AG04449 (cell line): ENCODE measurements at regions not wholly inside any gene's neighbourhood (a gene's known extent, or its start where the extent isn't known, plus 50 kb on each side); places are given as distances from the start of the nearest gene placed in this dataset.
"Not testable (repeated sequence)": the region's sequence is repeated elsewhere in the genome, so short reads cannot be mapped to it uniquely, and the experiment has no call there.

Source experiments
- CTCF ChIA-PET: fragments of 350-600 bp; formaldehyde crosslinking; extraction: SDS; loops from one replicate; lab custom pipeline; 2021; ENCODE audit warnings: antibody characterized with exemption; lab: Yijun Ruan, JAX
- POLR2A ChIA-PET: fragments of 400-600, 350-600 bp; formaldehyde crosslinking; extraction: SDS; loops from one replicate; lab custom pipeline; 2020; ENCODE audit warnings: antibody characterized with exemption, inconsistent platforms; lab: Yijun Ruan, JAX
- DNase-seq: peaks from one replicate; pipeline ENCODE4 v3.0.0-alpha.2; 2010; ENCODE audit warnings: low read depth, low spot score
- H3K4me3 ChIP-seq: 2 replicates; pipeline ENCODE4 v1.5.1; 2011; ENCODE audit warnings: low read depth, mild to moderate bottlenecking, control low read depth, low read length

DNA sequence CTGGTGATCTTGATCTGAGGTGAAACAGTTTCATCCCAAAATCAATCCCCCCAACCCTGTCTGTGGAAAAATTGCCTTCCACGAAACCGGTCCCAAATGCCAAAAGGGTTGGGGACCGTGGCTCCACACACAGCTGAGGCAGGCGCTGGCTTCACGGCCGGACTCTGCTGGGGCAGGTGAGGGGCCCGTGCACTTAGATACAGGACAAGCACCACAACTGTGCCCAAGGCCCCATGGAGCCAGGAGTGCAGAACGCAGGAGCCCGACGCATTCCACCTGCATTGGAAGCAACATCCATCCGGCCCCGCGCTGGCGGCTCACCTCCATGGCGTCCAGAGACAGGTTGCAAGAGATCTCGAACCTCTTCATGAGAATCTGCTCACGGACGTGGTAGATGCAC, 5384.4 kb upstream of the TPTE start:
- CTCF ChIA-PET, DNase-seq, H3K4me3 ChIP-seq, POLR2A ChIA-PET: not testable (repeated sequence)

DNA sequence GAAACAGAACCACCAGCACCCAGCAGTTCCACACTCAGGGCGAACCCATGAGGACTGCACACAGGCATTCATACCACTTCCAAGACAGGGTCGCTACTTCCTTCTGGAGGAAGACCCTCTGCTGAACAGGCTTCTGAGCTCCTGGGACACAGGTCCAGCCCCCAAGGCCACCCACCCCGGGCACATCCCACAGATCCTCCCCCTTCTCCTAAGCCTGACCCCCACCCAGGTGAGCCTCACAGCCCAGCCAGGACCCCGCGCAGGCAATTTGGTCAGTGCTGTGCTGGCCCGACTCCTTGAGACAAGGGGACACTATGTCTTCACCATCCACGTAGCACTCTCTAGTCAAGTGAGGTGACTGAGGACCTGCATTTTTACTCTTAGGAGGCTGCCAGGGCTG, 5382.7 kb upstream of the TPTE start:
- CTCF ChIA-PET, POLR2A ChIA-PET, H3K4me3 ChIP-seq, DNase-seq: not testable (repeated sequence)

DNA sequence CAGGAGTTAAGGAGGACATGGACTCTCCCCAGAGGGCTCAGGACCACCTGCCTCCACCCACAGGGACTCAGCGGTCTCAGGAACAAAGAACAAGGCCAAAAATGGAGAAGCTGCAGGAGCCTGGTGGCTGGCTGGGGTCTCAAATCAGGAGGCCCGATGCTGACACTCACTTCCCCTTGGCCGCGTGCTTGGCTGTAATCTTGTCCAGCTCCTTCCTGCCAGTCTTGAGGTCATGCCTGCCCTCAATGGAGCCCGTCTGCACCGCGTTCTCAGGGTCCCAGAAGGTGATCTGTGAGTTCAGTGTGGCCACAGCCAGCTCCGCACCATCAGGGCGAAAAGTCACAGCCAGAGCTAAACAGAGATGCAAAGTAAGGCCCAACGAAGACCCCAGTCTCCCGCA, 5381.9 kb upstream of the TPTE start:
- DNase-seq, CTCF ChIA-PET, POLR2A ChIA-PET, H3K4me3 ChIP-seq: not testable (repeated sequence)

DNA sequence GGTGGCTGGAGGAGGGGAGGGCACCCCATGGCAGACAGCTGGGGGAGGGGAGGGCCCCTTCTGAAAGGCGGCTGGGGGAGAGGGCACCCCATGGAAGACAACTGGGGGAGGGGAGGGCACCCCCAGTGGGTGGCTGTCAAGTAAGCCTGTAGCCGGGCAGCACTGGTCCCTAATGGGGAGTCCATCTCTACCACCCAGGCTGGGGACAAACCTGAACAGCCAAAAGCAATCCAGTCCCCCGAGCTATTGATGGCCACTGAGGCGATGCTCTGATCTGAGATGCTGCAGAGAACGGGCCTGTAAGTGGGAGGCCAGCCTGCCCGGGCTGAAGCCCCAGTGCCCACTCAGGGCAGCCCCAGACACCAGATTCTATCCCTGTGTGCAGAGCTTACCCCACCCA, 5378.4 kb upstream of the TPTE start:
- H3K4me3 ChIP-seq, POLR2A ChIA-PET, DNase-seq, CTCF ChIA-PET: not testable (repeated sequence)

DNA sequence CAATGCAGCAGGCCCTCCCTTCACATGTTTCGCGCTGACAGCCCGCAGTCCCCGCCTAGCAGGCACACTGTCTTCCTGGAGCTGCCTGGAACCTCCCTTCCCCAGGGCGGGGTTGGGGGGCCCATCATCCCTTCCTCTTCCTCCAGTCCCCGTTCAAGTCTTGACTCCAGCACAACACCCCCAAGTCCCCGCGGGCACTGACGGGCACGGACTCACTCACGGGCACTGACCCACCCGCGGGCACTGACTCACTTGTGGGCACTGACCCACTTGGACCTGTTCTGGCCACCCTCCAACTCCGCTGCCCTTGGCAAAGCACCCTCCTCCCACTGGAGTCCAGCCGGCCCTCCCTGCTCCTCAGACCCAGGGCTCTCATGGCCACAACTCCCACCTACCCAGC, 5376.7 kb upstream of the TPTE start:
- POLR2A ChIA-PET, CTCF ChIA-PET: not testable (repeated sequence)

DNA sequence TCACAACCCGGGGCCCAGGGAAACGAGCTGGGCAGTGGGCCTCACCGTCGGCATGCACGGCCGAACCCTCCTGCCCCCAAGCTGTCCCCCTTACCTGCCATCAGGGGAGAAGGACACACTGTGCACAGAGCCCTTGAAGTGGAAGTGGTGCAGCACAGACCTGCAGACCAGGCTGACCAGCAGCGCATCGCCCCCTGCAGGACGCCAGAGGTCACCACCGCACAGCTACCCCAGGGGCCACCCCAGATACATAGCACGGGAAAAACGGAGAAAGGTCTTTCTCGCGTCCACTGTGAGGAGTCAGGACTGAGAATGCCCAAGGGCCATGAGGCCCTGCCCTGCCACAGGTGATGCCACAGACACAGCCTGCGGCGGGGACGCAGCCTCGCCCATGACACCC, 5373.7 kb upstream of the TPTE start:
- POLR2A ChIA-PET, H3K4me3 ChIP-seq, DNase-seq, CTCF ChIA-PET: not testable (repeated sequence)

More for the DNA sequence above, 5376.7 kb upstream of the TPTE start:
- H3K4me3 ChIP-seq, DNase-seq: not testable (repeated sequence)

DNA sequence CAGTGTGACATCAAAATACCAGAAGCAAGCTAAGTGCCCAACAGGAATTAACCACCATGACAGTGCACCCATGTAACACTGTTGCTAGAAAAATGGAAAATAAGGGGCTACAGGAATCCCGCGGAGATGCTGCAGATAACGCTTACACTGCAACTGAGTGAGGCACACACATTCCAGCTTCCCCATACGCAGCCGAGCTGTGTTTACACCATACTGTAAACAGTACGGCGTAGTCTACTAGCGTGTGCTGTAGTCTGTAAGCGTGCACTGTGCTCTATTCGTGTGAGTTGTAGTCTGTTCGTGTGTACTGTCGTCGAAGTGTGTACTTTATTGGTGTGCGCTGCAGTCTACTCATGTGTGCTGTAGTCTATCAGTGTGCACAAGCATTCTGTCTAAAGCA, 5372.2 kb upstream of the TPTE start:
- H3K4me3 ChIP-seq, CTCF ChIA-PET, DNase-seq, POLR2A ChIA-PET: not testable (repeated sequence)

DNA sequence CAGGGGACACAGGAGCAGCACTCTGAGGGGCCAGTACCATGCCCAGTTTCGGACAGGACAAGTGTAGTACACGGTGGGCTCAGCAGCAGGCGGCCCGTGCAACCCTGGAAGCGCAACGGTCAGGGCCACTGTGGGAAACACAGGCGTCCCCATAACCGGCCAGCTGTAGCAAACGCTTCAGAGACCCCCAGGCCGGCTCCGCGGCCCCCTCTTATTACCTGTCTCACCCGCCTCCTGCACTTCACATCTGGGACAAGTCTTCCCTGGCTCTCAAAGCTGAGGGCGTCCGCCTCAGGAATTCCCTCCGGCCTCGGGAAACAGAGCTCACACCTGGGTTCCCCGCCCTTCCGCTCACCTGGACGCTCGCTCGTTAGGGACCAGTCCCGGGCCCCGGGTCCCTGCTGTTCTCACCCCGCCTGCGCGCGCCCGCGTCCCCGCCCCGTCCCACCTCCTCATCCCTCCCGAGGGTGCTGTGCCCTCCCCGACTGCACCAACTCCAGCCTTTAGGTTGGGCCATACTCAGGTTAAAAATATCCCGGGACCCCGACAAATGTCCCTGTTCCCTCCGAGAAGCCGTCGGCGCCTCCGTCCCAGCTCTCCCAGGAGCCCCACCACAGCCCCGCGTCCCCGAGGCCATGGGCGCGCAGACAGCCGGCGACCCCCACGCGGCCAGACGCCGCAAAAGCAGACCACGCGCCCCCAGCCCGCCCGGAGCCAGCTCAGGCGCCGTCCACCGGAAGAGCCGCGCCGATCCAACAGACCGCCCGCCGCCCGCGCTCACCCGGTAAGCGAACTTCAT, 5367.3 kb upstream of the TPTE start:
- CTCF ChIA-PET, DNase-seq, H3K4me3 ChIP-seq, POLR2A ChIA-PET: not testable (repeated sequence)

DNA sequence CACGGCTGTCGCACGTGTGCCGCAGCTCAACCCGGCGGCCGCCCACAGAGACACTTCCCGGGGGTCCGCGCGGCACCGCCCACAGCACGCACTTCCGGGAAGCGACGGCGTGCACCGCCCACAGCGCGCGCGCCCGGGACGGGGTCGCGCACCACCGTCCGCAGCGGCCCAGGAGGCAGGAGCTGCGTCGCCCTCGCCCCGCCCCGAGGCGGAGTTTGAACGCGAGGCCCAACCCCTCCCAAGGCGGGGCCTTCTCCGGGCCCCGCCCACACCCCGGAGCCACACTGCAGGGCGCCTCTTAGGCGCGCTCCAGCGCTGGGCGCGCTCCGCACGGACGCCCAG, 5366.8 kb upstream of the TPTE start:
- CTCF ChIA-PET, POLR2A ChIA-PET, H3K4me3 ChIP-seq, DNase-seq: not testable (repeated sequence)

DNA sequence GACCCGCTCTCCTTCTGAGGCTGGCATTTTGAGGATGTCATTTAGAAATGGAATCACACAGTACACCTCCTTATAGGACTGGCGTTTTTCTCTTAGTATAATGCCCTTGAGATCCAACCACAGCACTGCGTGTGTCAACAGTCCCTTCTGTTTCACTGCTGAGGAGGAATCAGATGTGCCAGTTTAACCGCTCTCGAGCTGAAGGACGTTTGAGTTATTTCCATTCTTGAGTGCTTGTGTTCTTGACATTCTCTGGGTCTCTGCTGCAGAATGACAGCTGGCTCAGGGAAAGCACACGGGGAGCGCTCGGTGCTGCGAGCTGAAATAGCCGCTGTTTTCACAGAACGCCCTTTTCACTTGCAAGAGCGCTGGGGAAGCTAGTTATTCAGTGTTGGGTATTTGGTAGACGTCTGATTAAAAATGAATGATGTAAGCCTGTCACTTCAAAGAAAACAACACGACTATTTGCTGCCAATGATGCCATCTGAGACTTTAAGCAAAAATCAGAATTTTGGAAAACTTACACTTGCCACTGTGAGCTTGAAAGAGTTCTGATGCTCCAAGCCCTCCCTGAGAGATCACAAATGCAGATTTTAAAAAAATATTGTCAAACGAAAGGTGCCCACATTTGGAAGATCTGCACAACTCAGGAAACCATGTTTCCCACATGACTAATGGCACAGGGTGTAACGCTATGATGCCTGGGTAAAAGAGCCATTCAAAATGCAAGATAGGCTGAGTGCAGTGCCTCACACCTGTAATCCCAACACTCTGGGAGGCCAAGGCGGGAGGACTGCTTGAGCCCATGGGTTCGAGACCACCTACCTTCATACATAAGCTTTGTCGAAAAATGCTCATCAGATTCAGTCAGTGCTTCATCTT, 5358.4 kb upstream of the TPTE start:
- POLR2A ChIA-PET, H3K4me3 ChIP-seq, DNase-seq, CTCF ChIA-PET: not testable (repeated sequence)

DNA sequence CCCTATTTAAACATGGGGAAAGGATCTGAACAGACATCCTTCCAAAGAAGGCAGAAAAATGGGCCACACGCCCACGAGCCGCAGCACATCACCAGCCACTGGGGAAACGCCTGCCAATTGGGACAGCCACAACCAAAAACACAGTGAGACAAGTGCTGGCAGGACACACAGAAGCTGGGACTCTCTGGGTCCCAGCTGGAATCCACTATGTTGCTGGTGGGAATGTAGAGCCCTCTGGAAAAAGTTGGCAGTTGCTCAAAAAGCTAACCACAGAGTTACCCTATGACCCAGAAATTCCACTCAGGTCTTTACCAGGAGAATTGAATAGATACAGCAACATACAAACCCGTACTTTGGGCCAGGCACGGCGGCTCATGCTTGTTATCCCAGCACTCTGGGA, 5355.6 kb upstream of the TPTE start:
- POLR2A ChIA-PET, CTCF ChIA-PET, H3K4me3 ChIP-seq, DNase-seq: not testable (repeated sequence)
